GM19463 (cell line): ENCODE measurements at regions not wholly inside any gene's neighbourhood (a gene's known extent, or its start where the extent isn't known, plus 50 kb on each side); places are given as distances from the start of the nearest gene placed in this dataset.
"Not testable (repeated sequence)": the region's sequence is repeated elsewhere in the genome, so short reads cannot be mapped to it uniquely, and the experiment has no call there.

Experiments
- ATAC-seq: cut with Tn5 transposase; IDR thresholded peaks from one replicate; pipeline ENCODE4 v1.9.1; 2021; ENCODE audit warnings: mild to moderate bottlenecking, moderate library complexity; ENCODE audit not compliant: unreplicated experiment

DNA sequence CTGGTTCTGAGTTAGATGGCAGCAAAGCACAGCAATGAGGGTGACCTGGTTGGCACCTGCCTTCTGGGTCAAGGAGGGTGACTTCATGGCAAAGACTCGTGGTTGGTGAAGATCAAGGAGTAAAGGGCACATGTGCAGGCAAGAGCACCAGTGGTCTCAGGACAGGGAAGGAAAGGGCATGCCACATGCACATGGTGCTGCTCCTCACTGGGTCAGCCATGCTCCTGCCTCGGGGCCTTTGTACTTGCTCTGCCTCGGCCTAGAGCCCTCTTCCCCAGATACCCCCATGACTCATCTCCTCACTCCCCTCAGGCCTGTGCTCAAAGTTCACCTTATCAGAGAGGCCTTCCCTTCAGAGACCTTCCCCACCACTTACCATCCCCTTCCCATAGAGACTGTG is 106.7 kb upstream of the KDM7A start:
- ATAC-seq = no peak

DNA sequence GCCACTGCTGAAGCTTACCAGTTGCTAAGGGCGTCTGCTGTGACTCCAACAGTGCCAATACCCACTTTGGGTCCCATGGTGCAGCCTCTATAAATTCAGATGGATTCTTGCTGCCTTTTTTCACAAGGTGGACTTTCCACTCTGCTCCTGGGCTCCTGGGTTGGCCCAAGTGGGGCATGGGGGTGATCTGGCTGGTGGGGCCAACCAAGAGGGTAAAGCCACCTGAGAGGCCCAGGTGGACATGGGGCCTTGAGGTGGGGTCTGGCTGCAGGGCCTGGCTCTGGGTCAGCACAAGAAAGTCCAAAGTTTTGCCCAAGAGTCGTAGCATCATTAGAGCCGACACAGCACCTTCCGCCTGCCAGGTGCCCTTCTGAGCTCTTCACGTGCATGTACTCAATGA is 105.2 kb upstream of the KDM7A start:
- ATAC-seq = no peak

DNA sequence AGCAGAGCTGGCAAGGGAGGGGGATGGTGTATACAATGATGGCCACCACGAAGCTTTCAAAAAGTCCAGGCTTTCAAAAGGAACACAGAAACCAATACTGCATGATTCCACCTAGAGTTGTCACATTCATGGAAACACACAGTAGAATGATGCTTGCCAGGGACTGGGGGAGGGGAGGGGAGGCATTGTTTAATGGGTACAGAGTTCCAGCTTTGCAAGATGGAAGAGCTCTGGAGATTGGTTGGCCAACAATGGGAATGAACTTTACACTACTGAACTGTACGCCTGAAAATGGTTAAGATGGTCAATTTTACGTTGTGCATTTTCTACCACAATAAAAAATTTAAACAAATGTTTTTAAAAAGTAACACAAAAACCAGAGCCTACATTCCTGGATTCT is 104.5 kb upstream of the KDM7A start:
- ATAC-seq = no peak

DNA sequence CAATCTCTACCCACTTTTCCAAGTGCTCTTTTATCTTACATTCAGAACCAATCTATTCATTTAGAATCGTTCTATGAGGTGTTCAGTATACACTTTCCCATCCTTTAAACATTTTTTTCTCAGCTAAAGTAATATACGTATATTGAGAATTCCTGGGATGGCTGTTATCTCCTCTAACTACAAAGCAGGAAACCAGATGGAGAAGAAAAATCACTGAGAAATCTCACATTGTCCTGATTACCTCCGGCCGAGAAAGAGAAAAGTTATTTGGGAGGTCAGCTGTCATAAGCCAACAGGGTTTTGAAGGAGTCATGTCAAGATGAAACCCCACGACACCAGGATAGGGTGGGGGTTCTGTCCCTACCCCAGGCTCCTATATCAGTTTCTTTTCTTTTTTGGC is 99.2 kb upstream of the KDM7A start:
- no peak for ATAC-seq

DNA sequence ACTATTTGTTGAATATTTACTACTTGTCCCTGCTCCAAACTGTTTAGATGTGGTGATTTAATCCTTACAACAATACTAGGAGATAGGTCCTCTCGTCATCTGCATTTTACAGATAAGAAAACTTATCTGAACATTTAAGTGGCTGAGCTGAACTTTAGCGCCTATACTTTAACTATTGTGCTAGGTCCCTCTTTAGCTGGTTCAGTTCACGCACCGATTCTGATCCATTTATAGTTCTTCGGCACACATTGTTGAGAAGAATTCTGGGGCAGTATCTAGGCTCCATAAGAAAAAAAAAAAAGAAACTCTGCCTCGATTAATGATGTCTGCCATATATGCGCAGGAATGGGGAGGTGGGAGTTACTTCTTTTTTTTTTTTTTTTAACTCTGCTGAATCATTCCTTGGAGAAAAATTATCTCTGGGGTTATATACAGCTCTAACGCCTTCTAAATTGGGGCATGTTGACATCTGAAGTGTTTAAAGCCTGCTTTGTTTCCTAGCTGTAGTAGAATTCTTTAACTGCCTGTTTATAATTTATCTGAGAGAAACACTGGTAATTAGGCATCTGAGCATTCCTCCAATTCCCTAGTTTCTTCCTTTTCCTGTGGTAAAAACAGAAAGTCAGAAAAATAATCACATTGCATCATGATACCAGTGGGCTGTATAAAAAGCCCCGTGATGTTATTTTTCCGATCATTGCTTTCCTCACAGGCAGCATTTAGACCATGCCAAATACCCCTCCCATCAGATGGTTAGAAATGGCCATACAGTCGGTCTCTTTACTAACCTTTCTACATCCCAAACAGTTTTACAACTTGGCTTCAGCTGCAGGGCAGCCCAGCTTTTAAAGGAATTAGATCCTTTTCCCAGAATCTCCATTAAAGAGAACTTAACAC is 98.5 kb upstream of the KDM7A start:
- no peak for ATAC-seq

DNA sequence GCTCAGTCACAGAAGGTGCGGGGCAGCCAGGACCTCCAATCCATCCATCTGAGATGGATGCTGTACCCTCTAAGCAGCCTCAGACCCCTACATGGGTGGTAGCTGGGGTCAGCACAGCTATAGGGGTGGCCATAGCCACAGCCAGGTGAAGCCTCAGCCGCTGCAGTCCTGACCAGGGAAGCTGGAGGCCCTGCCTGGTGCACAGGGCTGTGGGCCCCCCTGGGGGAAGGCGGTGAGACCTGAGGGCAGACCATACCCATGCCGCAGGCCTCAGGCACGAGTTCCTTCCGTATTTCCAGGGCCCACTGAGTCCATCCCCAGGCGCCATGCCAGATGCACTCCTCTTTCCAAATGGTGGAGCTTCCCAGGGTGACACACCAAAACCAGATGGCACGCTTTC is 96.6 kb upstream of the KDM7A start:
- ATAC-seq = no peak

DNA sequence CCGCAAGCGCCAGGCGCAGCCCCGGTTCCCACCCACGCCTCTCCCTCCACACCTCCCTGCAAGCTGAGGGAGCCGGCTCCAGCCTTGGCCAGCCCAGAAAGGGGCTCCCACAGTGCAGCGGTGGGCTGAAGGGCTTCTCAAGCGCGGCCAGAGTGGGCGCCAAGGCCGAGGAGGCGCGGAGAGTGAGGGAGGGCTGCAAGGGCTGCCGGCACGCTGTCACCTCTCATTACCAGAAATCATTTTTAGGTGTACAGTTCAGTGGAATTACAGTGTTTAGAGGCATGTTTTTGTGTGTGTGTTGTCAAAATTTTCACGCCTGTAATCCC is 94.8 kb upstream of the KDM7A start:
- ATAC-seq = not testable (repeated sequence)

DNA sequence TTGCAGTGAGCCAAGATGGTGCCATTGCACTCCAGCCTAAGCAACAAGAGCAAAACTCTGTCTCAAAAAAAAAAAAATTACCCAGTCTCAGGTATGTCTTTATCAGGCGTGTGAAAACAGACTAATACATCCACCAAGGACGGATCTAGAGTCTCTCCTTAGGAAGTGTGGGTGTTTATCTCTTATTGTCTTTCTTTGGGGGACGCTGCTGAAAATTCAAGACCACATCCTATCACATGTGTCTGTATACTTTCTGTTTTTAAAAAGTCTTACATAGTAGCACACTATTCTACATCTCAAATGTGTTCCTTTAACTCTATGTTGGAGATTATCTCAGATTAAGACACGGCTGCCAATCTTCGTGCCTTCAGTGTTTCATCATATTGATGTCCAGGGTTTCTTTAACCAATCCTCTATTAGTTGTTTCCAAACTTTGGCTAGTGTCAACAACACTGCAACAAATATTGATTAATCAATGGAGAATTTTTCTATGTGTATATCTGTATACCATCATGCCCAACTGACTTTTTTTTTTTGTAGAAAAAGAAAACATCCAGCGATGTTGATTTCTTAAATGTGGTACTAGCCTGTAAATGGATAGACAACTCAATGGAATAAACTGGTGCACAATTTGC is 92.3 kb upstream of the KDM7A start:
- no peak for ATAC-seq

DNA sequence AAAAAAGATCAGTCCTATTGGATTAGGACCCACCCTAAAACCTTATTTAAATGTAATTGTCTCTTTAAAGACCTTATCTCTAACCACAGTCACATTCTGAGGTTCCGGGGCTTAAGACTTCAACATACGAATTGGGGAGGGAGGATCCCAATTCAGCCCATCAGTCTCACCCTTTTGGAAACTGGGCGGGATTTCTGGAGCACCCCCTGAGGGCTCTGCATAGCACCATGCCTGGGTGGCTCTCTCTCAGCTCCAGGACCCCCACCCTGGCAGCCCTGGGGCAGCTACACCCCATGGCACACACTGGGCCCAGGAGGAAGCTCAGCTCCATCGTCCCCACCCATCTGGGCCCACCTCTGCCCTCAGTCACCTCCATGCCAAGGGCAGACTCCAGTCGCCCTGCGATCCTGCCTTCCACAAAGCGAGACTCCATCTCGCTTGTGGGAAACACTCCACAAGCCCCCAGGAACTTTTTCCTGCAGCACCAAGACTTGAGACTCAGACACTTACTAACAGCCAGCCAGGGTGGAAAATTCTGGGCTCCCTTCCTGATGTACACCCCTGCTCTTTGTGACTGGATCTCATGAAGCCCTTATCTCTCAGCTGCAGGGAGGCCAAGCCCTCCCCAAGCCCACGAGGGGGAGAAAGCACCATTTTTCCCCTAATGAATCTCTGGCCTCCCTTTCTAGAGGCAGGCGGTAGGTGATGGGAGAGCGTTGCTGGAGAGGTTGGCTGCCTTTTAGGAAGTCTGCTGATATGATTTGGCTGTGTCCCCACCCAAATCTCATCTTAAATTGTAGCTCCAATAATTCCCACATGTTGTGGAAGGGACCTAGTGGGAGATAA is 90.8 kb upstream of the KDM7A start:
- ATAC-seq = no peak

DNA sequence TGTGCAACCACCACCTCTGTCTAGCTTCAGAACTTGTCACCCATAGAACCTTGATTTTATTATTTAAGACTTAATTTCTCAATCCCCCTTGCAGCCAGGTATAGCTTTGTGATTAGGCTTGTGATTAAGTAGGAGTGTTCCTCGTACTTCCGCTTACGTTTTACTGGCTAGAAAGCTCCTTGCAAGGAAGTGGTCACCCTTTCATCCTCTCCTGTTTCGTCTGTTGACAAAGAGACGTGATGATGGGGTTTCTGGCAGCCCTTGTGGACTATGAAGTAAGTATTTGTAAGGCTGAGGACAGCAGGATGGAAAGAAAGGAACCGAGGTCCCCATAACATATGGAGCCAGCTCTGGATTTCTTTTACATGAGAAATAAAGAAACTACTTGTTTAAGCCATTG is 86.5 kb upstream of the KDM7A start:
- no peak for ATAC-seq

DNA sequence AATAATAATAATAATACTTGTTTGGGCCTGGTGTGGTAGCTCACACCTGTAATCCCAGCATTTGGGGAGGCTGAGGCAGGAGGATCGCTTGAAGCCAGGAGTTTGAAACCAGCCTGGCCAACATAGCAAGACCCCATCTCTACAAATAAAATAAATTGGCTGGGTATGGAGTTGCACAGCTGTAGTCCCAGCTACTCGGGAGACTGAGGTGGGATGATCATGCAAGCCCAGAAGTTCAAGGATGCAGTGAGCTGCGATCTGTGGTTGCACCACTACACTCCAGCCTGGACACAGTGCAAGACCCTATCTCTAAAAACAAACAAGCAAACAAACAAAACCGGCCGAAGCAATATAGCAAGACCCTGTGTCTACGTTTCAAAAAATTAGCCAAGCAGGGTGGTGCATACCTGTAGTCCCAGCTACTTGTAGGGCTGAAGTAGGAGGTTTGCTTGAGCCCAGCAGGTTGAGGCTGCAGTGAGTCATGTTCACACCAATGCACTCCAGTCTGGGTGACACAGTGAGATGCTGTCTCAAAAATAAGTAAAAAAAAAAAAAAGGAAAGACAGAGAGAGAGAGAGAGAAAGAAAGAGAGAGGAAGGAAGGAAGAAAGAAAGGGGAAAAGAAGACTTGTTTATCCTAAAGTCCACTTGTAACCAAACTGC is 85.6 kb upstream of the KDM7A start:
- ATAC-seq = no peak

DNA sequence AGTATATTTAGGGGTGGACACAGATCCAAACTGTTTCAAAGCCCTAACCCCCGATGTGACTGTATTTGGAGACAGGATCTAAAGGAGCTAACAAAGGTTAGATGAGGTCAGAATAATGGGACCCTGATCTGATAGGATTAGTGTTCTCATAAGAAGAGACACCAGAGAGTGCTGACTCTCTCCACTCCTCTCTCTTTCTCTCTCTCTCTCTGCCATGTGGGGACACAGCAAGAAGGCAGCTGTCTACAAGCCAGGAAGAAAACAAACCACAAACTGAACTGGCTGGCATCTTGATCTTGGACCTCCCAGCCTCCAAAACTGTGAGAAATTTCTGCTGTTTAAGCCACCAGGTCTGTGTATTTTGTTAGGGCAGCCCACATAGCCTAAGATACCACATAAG is 84.7 kb upstream of the KDM7A start:
- ATAC-seq = no peak

DNA sequence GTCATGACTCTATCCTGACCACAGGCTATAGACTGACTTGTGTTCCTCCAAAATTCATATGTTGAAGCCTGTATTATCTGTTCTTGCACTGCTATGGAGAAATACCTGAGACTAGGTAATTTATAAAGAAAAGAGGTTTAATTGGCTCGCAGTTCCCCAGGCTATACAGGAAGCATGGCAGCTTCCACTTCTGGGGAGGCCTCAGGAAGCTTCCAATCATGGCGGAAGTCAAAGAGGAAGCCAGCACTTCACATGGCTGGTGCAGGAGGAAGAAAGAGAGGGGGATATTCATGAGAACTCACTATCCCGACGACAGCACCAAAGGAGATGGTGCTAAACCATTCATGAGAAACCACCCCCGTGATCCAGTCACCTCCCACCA is 84.3 kb upstream of the KDM7A start:
- no peak for ATAC-seq

DNA sequence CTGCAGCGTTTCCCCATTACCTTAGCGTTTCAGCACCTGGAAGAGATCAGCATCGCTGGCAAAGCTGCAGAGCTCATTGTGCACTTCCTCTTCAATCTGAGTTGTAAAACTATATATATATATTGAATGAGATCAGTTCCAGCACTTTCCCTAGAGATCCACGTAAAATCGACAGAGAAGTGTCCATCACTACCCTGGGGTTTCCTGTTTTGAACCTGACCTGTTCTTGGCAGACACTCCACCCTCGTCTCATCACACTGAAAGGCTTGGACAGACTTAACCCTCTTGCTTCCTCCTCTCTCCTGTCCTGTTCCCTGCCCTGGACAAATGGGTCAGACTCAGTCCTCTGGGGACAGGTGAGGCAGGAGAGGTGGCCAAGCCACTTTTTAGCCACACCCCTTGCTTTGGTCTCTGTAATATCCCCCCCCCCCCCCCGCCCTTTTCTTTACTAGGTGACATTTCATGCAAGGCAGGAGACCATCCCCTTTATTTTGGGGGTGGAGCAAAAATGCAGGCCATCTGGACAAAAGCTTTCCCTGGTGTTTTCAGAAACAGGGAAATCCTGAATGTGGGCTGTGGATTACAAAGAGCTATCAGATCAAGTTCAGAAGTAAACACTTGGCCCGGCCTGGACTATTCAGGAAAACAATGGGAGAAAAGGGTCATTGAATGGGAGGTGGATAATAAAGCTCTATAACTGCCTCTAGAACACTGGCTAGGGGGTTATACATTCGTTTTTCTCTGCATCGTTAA is 83.7 kb upstream of the KDM7A start:
- no peak for ATAC-seq

DNA sequence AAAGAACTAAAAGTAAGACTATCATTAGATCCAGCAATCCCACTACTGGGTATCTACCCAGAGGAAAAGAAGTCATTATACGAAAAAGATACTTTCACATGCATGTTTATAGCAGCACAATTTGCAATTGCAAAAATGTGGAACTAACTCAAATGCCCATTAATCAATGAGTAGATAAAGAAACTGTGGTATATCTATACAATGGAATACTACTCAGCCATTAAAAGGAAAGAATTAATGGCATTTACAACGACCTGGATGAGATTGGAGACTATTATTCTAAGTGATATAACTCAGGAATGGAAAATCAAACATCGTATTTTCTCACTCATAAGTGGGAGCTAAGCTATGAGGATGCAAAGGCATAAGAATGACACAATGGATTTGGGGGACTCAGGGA is 80.5 kb upstream of the KDM7A start:
- ATAC-seq = not testable (repeated sequence)

DNA sequence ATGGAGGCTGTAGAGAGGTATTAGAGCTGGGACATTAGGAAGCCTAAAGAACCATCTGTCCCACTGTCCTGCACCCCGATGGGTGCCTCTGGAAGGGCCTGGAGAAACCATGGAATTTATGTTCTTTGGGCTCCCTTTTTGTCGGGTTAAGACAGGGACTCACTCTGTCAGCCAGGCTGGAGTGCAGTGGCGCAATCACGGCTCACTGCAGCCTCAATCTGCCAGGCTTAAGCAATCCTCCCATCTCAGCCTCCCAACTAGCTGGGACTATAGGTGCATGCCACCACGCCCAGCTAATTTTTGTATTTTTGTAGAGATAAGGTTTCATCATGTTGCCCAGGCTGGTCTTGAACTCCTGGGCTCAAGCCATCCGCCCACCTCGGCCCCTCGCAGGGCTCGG is 78.2 kb upstream of the KDM7A start:
- ATAC-seq = not testable (repeated sequence)

DNA sequence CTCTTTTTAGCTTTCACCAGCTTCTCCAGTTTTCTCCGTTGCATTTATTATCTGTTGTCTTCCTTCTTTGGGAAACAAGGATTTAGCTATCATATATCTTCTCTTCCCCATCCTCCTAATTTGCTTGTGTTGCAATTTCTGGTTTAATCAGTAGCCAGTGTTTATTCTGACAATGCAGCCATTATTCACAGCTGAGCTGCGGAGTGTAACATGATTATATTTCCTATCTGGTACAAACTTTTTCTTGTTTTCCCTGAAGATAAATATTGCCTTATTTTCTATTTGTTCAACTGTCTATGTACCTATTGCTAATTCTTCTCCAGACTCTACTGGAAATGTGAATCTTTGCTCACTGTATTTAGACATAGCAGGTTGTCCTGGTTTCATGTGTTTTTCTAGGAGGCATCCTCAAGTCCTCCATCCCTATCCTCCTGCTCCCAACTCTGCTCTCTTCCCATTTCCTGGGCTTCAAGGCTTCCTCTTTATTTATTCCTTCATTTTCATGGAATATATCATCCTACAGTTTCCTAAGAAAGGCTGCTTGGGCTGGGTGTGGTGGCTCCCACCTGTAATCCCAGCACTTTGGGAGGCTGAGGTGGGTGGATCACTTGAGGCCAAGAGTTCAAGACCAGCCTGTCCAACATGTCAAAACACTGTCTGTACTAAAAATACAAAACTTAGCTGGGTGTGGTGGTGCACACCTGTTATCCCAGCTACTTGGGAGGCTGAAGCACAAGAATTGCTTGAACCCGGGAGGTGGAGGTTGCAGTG is 72.4 kb upstream of the KDM7A start:
- ATAC-seq = no peak

DNA sequence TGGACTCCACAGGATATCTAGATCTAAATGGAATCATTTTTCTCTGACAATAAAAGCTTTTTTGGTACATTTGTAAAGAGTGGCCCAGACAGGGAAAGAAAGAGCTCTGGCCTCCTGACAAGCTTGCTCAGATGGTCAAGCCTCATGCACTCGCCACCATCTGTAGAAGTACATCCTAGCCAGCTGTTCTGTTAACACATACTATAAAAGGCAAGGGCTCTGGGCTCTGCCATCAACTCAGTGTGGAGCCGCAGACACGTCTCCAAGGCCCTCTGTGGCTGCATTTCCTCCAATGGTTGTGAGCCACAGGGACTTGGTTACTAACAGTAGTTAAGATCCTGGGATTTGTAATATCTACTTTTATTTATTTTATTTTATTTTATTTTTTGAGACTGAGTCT is 70.8 kb upstream of the KDM7A start:
- ATAC-seq = no peak

DNA sequence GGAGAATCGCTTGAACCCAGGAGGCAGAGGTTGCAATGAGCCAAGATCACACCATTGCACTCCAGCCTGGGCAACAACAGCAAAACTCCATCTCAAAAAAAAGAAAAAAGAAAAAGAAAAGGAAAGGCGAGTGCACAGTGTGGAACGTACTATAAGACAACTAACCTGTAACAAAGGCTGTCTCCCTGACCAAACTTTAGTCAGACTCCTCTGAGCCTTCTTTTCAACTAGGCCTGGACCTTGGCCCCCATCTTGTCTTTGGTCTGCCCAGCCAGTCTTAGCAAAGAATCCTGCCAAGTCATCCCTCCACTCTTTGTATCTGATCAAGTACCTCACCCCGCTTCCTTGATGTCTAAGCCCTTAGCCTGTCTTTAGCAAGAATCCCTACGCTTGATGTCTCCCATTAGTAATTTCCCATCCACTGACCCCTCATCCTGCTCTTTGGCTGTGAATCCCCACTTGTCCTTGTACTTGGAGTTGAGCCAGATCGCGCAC is 68.9 kb upstream of the KDM7A start:
- ATAC-seq = no peak
